WTC11 (cell line): ENCODE measurements at regions not wholly inside any gene's neighbourhood (a gene's known extent, or its start where the extent isn't known, plus 50 kb on each side); places are given as distances from the start of the nearest gene placed in this dataset.

Experiments used
- CREM ChIP-seq: sonication (generic); formaldehyde crosslinking; IDR thresholded peaks from 2 replicates; pipeline ENCODE4 v1.8.1; 2022; ENCODE audit warnings: mild to moderate bottlenecking, missing genetic modification reagents, moderate library complexity
- E2F5 ChIP-seq: sonication (generic); formaldehyde crosslinking; IDR thresholded peaks from 2 replicates; pipeline ENCODE4 v1.8.1; 2022; ENCODE audit warnings: mild to moderate bottlenecking, moderate library complexity, missing genetic modification reagents
- EMX1 ChIP-seq: fragments of 250-450 bp; sonication (Bioruptor Pico); IDR thresholded peaks from 2 replicates; pipeline ENCODE4 v1.8.0; 2021; ENCODE audit warnings: mild to moderate bottlenecking
- GRHL2 ChIP-seq: fragments of 250-450 bp; sonication (Bioruptor Pico); IDR thresholded peaks from 2 replicates; pipeline ENCODE4 v1.8.0; 2022; ENCODE audit warnings: mild to moderate bottlenecking, moderate library complexity; ENCODE audit not compliant: insufficient replicate concordance, severe bottlenecking
- GTF2I ChIP-seq: fragments of 250-450 bp; sonication (Bioruptor Pico); conservative IDR thresholded peaks from 2 replicates; pipeline ENCODE4 v1.4.0; 2021; ENCODE audit warnings: mild to moderate bottlenecking
- IRF2 ChIP-seq: sonication (generic); formaldehyde crosslinking; IDR thresholded peaks from 2 replicates; pipeline ENCODE4 v1.8.0; 2022; ENCODE audit warnings: low read depth, missing genetic modification reagents, borderline replicate concordance
- JUN ChIP-seq: sonication (generic); formaldehyde crosslinking; IDR thresholded peaks from 2 replicates; pipeline ENCODE4 v1.8.0; 2023; ENCODE audit warnings: mild to moderate bottlenecking, missing genetic modification reagents
- KAT7 ChIP-seq: sonication (generic); formaldehyde crosslinking; IDR thresholded peaks from 2 replicates; pipeline ENCODE4 v1.8.1; 2023; ENCODE audit warnings: missing genetic modification reagents, mild to moderate bottlenecking, borderline replicate concordance
- MYBL2 ChIP-seq: sonication (generic); formaldehyde crosslinking; IDR thresholded peaks from 2 replicates; pipeline ENCODE4 v1.8.1; 2023; ENCODE audit warnings: mild to moderate bottlenecking, moderate library complexity, missing genetic modification reagents
- PRDM15 ChIP-seq: sonication (generic); formaldehyde crosslinking; IDR thresholded peaks from 2 replicates; pipeline ENCODE4 v1.8.0; 2022; ENCODE audit warnings: missing genetic modification reagents
- SMAD4 ChIP-seq: sonication (generic); formaldehyde crosslinking; IDR thresholded peaks from 2 replicates; pipeline ENCODE4 v1.8.0; 2022; ENCODE audit warnings: mild to moderate bottlenecking, missing genetic modification reagents
- SOX15 ChIP-seq: fragments of 250-450 bp; sonication (Bioruptor Pico); IDR thresholded peaks from 2 replicates; pipeline ENCODE4 v1.9.0; 2021; ENCODE audit warnings: mild to moderate bottlenecking
- SP1 ChIP-seq: sonication (generic); formaldehyde crosslinking; conservative IDR thresholded peaks from 2 replicates; pipeline ENCODE4 v1.8.1; 2022; ENCODE audit warnings: missing genetic modification reagents
- TCF7 ChIP-seq: sonication (generic); formaldehyde crosslinking; IDR thresholded peaks from 2 replicates; pipeline ENCODE4 v1.8.0; 2022; ENCODE audit warnings: mild to moderate bottlenecking, low read depth, missing genetic modification reagents, moderate library complexity
- ZNF425 ChIP-seq: fragments of 250-450 bp; sonication (Bioruptor Pico); conservative IDR thresholded peaks from 2 replicates; pipeline ENCODE4 v1.9.0; 2021; ENCODE audit warnings: mild to moderate bottlenecking
- ZNF671 ChIP-seq: fragments of 250-450 bp; sonication (Bioruptor Pico); IDR thresholded peaks from 2 replicates; pipeline ENCODE4 v1.8.0; 2021; ENCODE audit warnings: mild to moderate bottlenecking
- TF ChIP-seq, protein P1 (sequence below): fragments of 250-450 bp; sonication (Bioruptor Pico); IDR thresholded peaks from 2 replicates; pipeline ENCODE4 v1.9.0; 2021; ENCODE audit warnings: mild to moderate bottlenecking
- TF ChIP-seq, protein P2 (sequence below): sonication (generic); formaldehyde crosslinking; IDR thresholded peaks from 2 replicates; pipeline ENCODE4 v1.8.0; 2022; ENCODE audit warnings: mild to moderate bottlenecking, missing genetic modification reagents
- TF ChIP-seq, protein P3 (sequence below): sonication (generic); formaldehyde crosslinking; IDR thresholded peaks from 2 replicates; pipeline ENCODE4 v1.8.0; 2023; ENCODE audit warnings: mild to moderate bottlenecking, missing genetic modification reagents
- TF ChIP-seq, protein P4 (sequence below): sonication (generic); formaldehyde crosslinking; IDR thresholded peaks from 2 replicates; pipeline ENCODE4 v1.8.1; 2022; ENCODE audit warnings: missing genetic modification reagents, borderline replicate concordance
- TF ChIP-seq, protein P5 (sequence below): sonication (generic); formaldehyde crosslinking; IDR thresholded peaks from 2 replicates; pipeline ENCODE4 v1.8.0; 2022; ENCODE audit warnings: mild to moderate bottlenecking, missing genetic modification reagents

- TF ChIP-seq, protein P1, sequence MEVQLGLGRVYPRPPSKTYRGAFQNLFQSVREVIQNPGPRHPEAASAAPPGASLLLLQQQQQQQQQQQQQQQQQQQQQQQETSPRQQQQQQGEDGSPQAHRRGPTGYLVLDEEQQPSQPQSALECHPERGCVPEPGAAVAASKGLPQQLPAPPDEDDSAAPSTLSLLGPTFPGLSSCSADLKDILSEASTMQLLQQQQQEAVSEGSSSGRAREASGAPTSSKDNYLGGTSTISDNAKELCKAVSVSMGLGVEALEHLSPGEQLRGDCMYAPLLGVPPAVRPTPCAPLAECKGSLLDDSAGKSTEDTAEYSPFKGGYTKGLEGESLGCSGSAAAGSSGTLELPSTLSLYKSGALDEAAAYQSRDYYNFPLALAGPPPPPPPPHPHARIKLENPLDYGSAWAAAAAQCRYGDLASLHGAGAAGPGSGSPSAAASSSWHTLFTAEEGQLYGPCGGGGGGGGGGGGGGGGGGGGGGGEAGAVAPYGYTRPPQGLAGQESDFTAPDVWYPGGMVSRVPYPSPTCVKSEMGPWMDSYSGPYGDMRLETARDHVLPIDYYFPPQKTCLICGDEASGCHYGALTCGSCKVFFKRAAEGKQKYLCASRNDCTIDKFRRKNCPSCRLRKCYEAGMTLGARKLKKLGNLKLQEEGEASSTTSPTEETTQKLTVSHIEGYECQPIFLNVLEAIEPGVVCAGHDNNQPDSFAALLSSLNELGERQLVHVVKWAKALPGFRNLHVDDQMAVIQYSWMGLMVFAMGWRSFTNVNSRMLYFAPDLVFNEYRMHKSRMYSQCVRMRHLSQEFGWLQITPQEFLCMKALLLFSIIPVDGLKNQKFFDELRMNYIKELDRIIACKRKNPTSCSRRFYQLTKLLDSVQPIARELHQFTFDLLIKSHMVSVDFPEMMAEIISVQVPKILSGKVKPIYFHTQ (CRISPR knock-in tag): no peak
- no peak for TF ChIP-seq EMX1 (CRISPR knock-in tag)
- TF ChIP-seq SOX15 (CRISPR knock-in tag): no peak
- 0 out of 2 replicates have a peak, but pooled peaks have one; percentile 53 for TF ChIP-seq KAT7 (CRISPR knock-in tag)
- TF ChIP-seq GTF2I (CRISPR knock-in tag): no peak
- TF ChIP-seq, protein P2, sequence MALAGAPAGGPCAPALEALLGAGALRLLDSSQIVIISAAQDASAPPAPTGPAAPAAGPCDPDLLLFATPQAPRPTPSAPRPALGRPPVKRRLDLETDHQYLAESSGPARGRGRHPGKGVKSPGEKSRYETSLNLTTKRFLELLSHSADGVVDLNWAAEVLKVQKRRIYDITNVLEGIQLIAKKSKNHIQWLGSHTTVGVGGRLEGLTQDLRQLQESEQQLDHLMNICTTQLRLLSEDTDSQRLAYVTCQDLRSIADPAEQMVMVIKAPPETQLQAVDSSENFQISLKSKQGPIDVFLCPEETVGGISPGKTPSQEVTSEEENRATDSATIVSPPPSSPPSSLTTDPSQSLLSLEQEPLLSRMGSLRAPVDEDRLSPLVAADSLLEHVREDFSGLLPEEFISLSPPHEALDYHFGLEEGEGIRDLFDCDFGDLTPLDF (CRISPR knock-in tag): 0 out of 2 replicates have a peak, but pooled peaks have one; percentile 60
- TF ChIP-seq, protein P3, sequence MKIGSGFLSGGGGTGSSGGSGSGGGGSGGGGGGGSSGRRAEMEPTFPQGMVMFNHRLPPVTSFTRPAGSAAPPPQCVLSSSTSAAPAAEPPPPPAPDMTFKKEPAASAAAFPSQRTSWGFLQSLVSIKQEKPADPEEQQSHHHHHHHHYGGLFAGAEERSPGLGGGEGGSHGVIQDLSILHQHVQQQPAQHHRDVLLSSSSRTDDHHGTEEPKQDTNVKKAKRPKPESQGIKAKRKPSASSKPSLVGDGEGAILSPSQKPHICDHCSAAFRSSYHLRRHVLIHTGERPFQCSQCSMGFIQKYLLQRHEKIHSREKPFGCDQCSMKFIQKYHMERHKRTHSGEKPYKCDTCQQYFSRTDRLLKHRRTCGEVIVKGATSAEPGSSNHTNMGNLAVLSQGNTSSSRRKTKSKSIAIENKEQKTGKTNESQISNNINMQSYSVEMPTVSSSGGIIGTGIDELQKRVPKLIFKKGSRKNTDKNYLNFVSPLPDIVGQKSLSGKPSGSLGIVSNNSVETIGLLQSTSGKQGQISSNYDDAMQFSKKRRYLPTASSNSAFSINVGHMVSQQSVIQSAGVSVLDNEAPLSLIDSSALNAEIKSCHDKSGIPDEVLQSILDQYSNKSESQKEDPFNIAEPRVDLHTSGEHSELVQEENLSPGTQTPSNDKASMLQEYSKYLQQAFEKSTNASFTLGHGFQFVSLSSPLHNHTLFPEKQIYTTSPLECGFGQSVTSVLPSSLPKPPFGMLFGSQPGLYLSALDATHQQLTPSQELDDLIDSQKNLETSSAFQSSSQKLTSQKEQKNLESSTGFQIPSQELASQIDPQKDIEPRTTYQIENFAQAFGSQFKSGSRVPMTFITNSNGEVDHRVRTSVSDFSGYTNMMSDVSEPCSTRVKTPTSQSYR (CRISPR knock-in tag): no peak
- peak; percentile 58; the same call in 1 of the 2 replicates for TF ChIP-seq SMAD4
- TF ChIP-seq JUN: peak; percentile 84
- TF ChIP-seq ZNF425 (CRISPR knock-in tag): no peak
- TF ChIP-seq, protein P4, sequence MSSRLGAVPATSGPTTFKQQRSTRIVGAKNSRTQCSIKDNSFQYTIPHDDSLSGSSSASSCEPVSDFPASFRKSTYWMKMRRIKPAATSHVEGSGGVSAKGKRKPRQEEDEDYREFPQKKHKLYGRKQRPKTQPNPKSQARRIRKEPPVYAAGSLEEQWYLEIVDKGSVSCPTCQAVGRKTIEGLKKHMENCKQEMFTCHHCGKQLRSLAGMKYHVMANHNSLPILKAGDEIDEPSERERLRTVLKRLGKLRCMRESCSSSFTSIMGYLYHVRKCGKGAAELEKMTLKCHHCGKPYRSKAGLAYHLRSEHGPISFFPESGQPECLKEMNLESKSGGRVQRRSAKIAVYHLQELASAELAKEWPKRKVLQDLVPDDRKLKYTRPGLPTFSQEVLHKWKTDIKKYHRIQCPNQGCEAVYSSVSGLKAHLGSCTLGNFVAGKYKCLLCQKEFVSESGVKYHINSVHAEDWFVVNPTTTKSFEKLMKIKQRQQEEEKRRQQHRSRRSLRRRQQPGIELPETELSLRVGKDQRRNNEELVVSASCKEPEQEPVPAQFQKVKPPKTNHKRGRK (CRISPR knock-in tag): no peak
- no peak for TF ChIP-seq MYBL2
- peak; percentile 54; the same call in 1 of the 2 replicates for TF ChIP-seq SP1
- TF ChIP-seq TCF7 (CRISPR knock-in tag): no peak
- TF ChIP-seq, protein P5, sequence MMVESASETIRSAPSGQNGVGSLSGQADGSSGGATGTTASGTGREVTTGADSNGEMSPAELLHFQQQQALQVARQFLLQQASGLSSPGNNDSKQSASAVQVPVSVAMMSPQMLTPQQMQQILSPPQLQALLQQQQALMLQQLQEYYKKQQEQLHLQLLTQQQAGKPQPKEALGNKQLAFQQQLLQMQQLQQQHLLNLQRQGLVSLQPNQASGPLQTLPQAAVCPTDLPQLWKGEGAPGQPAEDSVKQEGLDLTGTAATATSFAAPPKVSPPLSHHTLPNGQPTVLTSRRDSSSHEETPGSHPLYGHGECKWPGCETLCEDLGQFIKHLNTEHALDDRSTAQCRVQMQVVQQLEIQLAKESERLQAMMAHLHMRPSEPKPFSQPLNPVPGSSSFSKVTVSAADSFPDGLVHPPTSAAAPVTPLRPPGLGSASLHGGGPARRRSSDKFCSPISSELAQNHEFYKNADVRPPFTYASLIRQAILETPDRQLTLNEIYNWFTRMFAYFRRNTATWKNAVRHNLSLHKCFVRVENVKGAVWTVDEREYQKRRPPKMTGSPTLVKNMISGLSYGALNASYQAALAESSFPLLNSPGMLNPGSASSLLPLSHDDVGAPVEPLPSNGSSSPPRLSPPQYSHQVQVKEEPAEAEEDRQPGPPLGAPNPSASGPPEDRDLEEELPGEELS (CRISPR knock-in tag): peak; percentile 94
- 0 out of 2 replicates have a peak, but pooled peaks have one; percentile 45 for TF ChIP-seq CREM (CRISPR knock-in tag)
- TF ChIP-seq PRDM15 (CRISPR knock-in tag): peak; percentile 69
- peak; percentile 98 for TF ChIP-seq E2F5 (CRISPR knock-in tag)
- TF ChIP-seq IRF2 (CRISPR knock-in tag): no peak
- no peak for TF ChIP-seq ZNF671
- no peak for TF ChIP-seq GRHL2 (CRISPR knock-in tag)
These were observed 88.6 kb upstream of the TGM3 start (continued) for GRCh38 chr20:2206957-2207769.
